NCI-H226 (cell line): ENCODE measurements at regions not wholly inside any gene's neighbourhood (a gene's known extent, or its start where the extent isn't known, plus 50 kb on each side); places are given as distances from the start of the nearest gene placed in this dataset.
A peak's percentile ranks its signal among the peaks of the same experiment; 100 is the strongest.

ENCODE experiments used
- DNase-seq: peaks from one replicate; pipeline ENCODE4 v3.0.0-alpha.2; 2015

GRCh38 chr2:152861349-152861942 is 143.0 kb downstream of the ARL6IP6 start:
- DNase-seq = no peak

GRCh38 chr2:152858594-152859265 is 140.3 kb downstream of the ARL6IP6 start:
- DNase-seq = no peak

DNA sequence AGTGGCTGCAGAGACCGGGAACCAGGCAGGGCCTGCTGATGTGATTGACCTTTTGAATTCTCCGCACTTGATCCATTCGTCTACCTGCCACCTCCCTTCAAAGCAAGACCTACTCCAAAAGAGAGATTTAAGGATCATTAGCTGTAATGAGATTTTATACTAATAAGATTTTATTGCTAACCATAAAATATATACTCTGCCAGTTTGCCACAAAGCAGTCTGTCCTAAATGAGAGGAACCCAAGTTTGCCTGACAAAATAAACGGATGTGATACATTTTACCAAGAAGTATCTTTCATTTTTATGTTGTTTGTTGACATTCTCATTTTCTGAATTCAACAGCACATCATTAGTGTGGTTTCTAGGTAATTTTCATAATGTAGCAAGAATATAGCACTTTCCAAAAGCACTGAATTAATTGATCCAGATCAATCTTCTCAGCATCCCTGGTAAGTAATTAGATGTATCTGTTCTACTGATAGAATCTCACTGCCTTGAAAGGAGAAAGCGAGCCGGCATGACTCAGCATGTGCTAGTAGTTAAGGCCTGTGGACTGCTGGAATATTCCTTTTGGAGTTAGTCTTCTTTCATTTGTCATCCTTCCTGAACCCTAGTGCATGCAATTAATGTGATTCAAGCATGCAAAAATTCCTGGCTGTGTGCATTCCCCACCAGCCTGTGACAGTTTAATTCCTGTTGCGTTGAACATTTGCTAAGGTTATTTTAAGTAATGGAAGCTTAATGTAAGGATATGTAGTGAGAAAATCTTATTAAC is 128.5 kb downstream of the ARL6IP6 start:
- DNase-seq = peak; percentile 38

DNA sequence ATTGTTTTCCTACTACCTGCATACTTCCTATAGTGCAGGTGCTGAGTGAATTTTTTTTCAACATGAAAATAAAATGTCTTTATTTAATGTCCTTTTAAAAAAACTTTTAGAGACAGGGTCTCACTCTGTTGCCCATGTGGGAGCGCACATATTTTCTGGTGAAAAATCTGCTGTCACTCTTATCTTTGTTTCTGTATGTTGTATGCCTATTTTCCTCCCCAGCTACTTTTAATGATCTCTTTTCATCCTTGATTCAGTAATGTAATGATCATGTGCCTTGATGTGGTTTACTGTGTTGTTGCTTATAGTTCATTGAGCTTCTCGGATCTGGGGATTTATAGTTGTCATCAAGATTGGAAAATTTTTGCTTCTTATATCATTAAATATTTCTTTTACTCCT is 117.3 kb downstream of the ARL6IP6 start:
- DNase-seq = no peak

DNA sequence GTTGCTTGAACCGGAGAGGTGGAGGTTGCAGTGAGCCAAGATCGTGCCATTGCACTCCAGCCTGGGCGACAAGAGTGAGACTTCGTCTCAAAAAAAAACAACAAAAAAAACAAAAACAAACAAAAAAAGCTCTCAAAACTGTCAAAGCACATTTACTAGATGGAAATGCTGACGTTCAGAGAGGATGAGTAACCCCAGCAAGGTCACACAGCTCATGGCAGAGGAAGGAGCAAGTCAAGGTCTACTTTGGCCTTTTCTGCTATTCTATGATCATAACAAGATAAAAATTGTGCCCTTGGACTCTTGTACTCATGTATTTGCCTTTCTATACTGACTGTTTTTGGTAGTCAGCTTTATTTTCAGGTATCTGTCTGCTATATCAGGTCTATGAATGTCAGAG is 109.5 kb downstream of the ARL6IP6 start:
- DNase-seq = no peak

DNA sequence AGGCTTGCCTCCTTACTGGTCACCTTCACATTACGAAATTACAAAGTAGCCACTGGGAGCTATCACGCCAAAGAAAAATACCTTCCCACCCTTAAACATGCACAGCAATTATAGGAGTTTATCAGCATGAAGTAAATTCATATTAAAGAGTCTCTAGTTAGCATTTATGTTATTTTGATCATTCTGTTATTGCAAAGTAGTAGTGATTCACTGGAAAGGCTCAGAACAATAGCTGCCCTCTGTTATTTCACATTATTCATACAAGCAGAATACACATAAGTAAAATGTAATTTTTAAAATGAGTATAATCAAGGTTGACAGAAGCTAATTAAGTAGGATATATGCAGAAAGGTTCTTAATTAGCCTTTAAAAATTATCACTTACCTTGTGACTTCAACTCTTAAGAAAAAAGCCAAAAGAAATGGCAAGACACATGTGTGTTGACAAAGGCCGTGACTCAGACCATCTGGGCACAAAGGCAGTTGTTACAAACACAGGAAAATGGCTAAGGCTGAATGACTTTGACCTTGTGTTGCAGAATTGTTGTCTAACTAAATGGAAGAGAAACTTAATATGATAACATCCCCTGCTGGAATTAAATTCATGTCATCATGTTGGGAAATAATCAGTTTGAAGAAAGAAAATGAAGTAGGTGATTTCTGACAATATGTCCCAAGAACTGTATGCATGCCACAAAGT is 108.3 kb downstream of the ARL6IP6 start:
- no peak for DNase-seq

DNA sequence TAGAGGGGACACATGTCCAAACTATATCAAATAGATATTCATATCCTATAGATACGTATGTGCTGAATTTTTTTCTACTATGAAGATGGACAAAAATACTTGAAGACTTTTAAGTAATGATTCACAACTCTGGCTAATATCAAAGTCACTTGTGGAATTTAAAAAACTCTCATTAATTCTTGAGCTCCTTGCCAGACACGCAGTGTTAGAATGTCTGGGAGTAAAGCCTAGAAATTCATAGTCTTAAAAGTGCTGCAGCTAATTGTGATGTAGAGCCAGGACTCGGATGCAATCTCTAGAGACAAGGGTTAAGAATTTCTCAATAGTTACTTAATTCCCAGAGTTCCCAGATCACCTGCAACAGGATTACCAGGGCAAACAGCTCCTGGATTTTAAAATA is 107.4 kb downstream of the ARL6IP6 start:
- DNase-seq = peak; percentile 12

DNA sequence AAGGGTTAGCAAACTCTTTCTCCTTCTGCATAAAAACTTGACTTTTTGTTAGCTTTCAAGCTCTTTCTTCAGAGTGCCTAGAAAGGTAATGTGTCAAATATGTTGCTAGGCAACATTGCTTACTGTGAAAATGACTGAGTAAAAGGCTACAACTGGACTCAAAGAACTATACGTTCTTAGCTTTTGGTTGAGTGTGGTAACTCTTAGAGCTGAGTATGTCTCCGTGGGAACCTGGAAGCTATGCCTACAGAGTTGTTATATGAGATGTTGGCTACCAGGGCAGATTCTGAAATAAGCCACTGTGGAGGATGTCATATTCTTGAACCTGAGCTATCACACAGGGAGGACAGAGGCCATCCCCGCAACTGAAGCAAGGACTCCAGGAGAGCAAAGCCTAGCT is 105.5 kb downstream of the ARL6IP6 start:
- DNase-seq = no peak

- no peak for DNase-seq
Measured at GRCh38 chr2:152822676-152823075, 104.3 kb downstream of the ARL6IP6 start.

DNA sequence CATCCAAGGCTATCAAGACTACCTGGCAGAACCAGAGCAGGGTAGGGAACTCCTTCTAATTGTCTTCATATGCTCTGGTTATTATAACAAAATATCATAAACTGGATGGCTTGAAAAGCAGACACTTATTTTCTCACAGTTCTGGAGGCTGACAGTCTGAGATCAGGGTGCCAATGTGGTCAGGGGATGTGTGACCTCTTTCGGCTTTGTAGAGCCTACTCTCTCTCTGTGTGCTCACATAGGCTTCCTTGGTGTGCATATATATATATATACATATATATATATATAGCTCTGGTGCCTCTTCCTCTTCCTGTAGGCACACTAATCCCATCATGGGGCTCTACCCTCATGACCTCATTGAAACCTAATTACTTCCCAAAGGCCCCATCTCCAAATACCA is 101.6 kb downstream of the ARL6IP6 start:
- DNase-seq = no peak

DNA sequence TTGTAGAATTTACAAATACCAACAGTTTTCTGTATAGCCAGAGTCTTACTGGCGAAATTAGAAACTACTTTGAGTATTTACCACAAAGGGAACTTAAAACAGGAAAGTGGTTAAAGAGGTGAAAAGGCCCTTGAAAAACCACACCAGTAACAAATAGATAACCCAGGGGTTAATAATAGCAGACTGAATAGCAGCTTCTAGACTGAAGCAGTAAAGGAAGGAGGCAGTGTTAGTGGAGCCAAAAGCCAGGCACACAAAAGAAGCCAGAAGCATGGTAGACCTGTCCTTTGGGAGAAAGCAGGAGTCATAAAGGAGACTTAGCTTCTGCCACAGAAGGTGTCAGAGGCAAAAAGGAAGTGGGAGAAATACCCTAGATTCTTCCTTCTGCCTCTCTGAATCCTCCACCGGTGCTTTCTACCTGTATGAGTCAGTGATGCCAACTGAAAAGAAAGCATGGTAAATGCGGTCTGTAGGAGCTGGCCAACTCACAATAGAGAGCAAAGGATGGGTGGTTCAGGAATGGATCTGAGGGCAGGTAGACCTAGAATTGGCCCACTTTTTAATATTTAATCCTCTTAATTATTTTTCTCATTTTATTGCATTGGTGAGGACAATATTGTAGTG is 97.3 kb downstream of the ARL6IP6 start:
- DNase-seq = no peak

GRCh38 chr2:152814475-152815030 is 96.1 kb downstream of the ARL6IP6 start:
- DNase-seq = no peak

GRCh38 chr2:152813351-152813750 is 94.9 kb downstream of the ARL6IP6 start:
- no peak for DNase-seq
